ENCODE measurements at regions not wholly inside any gene's neighbourhood (a gene's known extent, or its start where the extent isn't known, plus 50 kb on each side); places are given as distances from the start of the nearest gene placed in this dataset.

DNA sequence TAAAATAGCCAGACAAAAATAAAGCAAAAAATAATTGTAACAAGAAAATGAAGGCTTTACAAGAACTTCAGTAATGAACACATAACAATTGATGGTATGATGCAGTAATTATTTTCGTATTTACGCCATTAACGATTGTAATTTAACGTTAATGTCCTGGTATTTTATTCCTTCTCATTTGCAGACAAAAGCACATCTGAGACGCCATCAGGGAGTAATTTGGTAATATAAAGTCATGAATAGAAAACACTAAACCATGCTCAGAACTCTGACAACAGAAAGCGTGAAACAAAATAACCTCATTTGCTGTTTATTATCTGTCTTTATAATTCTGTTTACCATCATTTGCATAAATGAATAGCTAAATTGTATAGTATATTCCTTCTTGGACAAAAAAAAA lies 336.6 kb upstream of the THRB start:
- TF ChIP-seq, protein P1, sequence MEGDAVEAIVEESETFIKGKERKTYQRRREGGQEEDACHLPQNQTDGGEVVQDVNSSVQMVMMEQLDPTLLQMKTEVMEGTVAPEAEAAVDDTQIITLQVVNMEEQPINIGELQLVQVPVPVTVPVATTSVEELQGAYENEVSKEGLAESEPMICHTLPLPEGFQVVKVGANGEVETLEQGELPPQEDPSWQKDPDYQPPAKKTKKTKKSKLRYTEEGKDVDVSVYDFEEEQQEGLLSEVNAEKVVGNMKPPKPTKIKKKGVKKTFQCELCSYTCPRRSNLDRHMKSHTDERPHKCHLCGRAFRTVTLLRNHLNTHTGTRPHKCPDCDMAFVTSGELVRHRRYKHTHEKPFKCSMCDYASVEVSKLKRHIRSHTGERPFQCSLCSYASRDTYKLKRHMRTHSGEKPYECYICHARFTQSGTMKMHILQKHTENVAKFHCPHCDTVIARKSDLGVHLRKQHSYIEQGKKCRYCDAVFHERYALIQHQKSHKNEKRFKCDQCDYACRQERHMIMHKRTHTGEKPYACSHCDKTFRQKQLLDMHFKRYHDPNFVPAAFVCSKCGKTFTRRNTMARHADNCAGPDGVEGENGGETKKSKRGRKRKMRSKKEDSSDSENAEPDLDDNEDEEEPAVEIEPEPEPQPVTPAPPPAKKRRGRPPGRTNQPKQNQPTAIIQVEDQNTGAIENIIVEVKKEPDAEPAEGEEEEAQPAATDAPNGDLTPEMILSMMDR (conservative IDR thresholded peaks at IDR 0.05; ENCODE audit: low read depth, low read length) = no peak
- TF ChIP-seq CEBPB (IDR thresholded peaks at IDR 0.05; ENCODE audit: low read depth, low read length) (no peak), RFX5 (IDR thresholded peaks at IDR 0.05; ENCODE audit: low read depth, low read length) (no peak), POLR2A (IDR thresholded peaks at IDR 0.05; ENCODE audit: low read depth, low read length) (no peak), MAFK (IDR thresholded peaks at IDR 0.05; ENCODE audit: low read depth, low read length) (no peak), SMC3 (IDR thresholded peaks at IDR 0.05; ENCODE audit: low read depth, low read length) (no peak), RAD21 (IDR thresholded peaks at IDR 0.05; ENCODE audit: low read length) (no peak), CHD1 (IDR thresholded peaks at IDR 0.05; ENCODE audit: low read depth, low read length) (no peak), FOS (IDR thresholded peaks at IDR 0.05; ENCODE audit: low read depth, low read length) (no peak), MXI1 (IDR thresholded peaks at IDR 0.05; ENCODE audit: borderline replicate concordance, low read depth, low read length) (no peak), BHLHE40 (IDR thresholded peaks at IDR 0.05; ENCODE audit: low read depth, low read length) (no peak)
- TF ChIP-seq, protein P2, sequence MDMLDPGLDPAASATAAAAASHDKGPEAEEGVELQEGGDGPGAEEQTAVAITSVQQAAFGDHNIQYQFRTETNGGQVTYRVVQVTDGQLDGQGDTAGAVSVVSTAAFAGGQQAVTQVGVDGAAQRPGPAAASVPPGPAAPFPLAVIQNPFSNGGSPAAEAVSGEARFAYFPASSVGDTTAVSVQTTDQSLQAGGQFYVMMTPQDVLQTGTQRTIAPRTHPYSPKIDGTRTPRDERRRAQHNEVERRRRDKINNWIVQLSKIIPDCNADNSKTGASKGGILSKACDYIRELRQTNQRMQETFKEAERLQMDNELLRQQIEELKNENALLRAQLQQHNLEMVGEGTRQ (IDR thresholded peaks at IDR 0.05; ENCODE audit: low read depth, low read length) = no peak
- TF ChIP-seq, protein P3, sequence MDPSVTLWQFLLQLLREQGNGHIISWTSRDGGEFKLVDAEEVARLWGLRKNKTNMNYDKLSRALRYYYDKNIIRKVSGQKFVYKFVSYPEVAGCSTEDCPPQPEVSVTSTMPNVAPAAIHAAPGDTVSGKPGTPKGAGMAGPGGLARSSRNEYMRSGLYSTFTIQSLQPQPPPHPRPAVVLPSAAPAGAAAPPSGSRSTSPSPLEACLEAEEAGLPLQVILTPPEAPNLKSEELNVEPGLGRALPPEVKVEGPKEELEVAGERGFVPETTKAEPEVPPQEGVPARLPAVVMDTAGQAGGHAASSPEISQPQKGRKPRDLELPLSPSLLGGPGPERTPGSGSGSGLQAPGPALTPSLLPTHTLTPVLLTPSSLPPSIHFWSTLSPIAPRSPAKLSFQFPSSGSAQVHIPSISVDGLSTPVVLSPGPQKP (IDR thresholded peaks at IDR 0.05; ENCODE audit: borderline replicate concordance, low read depth, low read length) = no peak
